HG03045 (cell line): ENCODE measurements at regions not wholly inside any gene's neighbourhood (a gene's known extent, or its start where the extent isn't known, plus 50 kb on each side); places are given as distances from the start of the nearest gene placed in this dataset.
"Not testable (repeated sequence)": the region's sequence is repeated elsewhere in the genome, so short reads cannot be mapped to it uniquely, and the experiment has no call there.

Experiments used
- ATAC-seq: cut with Tn5 transposase; IDR thresholded peaks from one replicate; pipeline ENCODE4 v1.9.1; 2021; ENCODE audit warnings: mild to moderate bottlenecking, moderate library complexity; ENCODE audit not compliant: unreplicated experiment

GRCh38 chr12:78331753-78332152 lies 501.1 kb downstream of the NAV3 start:
- no peak for ATAC-seq

GRCh38 chr12:78338054-78338785 lies 507.5 kb downstream of the NAV3 start:
- ATAC-seq, result no peak

GRCh38 chr12:78340406-78340805 lies 509.7 kb downstream of the NAV3 start:
- ATAC-seq, result no peak

GRCh38 chr12:78343657-78344056 lies 513.0 kb downstream of the NAV3 start:
- ATAC-seq, result no peak

- no peak for ATAC-seq
Measured at GRCh38 chr12:78359520-78359919, 505.1 kb upstream of the SYT1 start.

GRCh38 chr12:78361683-78362082 lies 502.9 kb upstream of the SYT1 start:
- ATAC-seq, result no peak

GRCh38 chr12:78371284-78371683 lies 493.3 kb upstream of the SYT1 start:
- ATAC-seq, result no peak

- no peak for ATAC-seq
Measured at GRCh38 chr12:78375461-78375860, 489.1 kb upstream of the SYT1 start.

GRCh38 chr12:78376257-78376656 lies 488.3 kb upstream of the SYT1 start:
- no peak for ATAC-seq

- ATAC-seq, result not testable (repeated sequence)
Measured at GRCh38 chr12:78379065-78379464, 485.5 kb upstream of the SYT1 start.

GRCh38 chr12:78383414-78383813 lies 481.2 kb upstream of the SYT1 start:
- ATAC-seq, result no peak

- no peak for ATAC-seq
Measured at GRCh38 chr12:78384541-78384940, 480.0 kb upstream of the SYT1 start.

- no peak for ATAC-seq
Measured at GRCh38 chr12:78385541-78385940, 479.0 kb upstream of the SYT1 start.

GRCh38 chr12:78386871-78387270 lies 477.7 kb upstream of the SYT1 start:
- no peak for ATAC-seq

- no peak for ATAC-seq
Measured at GRCh38 chr12:78387721-78388120, 476.9 kb upstream of the SYT1 start.

GRCh38 chr12:78388461-78388860 lies 476.1 kb upstream of the SYT1 start:
- ATAC-seq, result no peak

GRCh38 chr12:78390920-78391319 lies 473.7 kb upstream of the SYT1 start:
- no peak for ATAC-seq

GRCh38 chr12:78392918-78393317 lies 471.7 kb upstream of the SYT1 start:
- ATAC-seq, result no peak

- ATAC-seq, result no peak
Measured at GRCh38 chr12:78395961-78396360, 468.6 kb upstream of the SYT1 start.

- ATAC-seq, result no peak
Measured at GRCh38 chr12:78396538-78396937, 468.0 kb upstream of the SYT1 start.

- ATAC-seq, result no peak
Measured at GRCh38 chr12:78398750-78399149, 465.8 kb upstream of the SYT1 start.

- ATAC-seq, result no peak
Measured at GRCh38 chr12:78402366-78403134, 462.0 kb upstream of the SYT1 start.
